GM18909 (cell line): ENCODE measurements at regions not wholly inside any gene's neighbourhood (a gene's known extent, or its start where the extent isn't known, plus 50 kb on each side); places are given as distances from the start of the nearest gene placed in this dataset.
"Not testable (repeated sequence)": the region's sequence is repeated elsewhere in the genome, so short reads cannot be mapped to it uniquely, and the experiment has no call there.

Experiments used
- ATAC-seq: cut with Tn5 transposase; IDR thresholded peaks from one replicate; pipeline ENCODE4 v1.9.1; 2021; ENCODE audit warnings: mild to moderate bottlenecking; ENCODE audit not compliant: unreplicated experiment, poor library complexity

- ATAC-seq, result no peak
Measured at GRCh38 chr6:94902974-94903628, 674.2 kb upstream of the MANEA start.

DNA sequence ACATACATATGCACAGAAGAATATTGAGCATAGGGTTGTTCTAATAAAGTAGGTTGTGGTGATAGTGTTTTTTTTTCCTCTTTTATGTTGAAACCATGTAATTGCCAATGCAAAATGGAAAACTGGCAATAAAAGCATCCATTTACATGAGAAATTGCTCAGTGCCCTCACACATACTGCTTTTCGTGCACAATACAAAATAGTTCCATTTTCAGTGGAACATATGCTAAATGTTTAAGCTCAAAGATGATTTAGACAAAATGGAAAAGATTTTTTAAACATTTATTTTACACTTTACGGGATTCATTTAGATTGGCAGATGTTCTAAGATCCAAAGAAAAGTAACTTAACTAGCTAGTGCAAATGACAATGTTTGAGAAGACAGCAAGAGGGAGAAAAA is 678.1 kb upstream of the MANEA start:
- no peak for ATAC-seq

GRCh38 chr6:94894300-94894699 is 683.0 kb upstream of the MANEA start:
- no peak for ATAC-seq

GRCh38 chr6:94893327-94893726 is 684.0 kb upstream of the MANEA start:
- ATAC-seq, result no peak

DNA sequence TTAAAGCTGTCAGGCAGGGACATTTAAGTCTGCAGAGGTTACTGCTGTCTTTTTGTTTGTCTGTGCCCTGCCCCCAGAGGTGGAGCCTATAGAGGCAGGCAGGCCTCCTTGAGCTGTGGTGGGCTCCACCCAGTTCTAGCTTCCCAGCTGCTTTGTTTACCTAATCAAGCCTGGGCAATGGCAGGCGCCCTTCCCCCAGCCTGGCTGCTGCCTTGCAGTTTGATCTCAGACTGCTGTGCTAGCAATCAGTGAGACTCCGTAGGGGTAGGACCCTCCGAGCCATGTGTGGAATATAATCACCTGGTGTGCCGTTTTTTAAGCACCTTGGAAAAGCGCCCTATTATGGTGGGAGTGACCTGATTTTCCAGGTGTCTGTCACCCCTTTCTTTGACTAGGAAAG is 703.5 kb upstream of the MANEA start:
- not testable (repeated sequence) for ATAC-seq

DNA sequence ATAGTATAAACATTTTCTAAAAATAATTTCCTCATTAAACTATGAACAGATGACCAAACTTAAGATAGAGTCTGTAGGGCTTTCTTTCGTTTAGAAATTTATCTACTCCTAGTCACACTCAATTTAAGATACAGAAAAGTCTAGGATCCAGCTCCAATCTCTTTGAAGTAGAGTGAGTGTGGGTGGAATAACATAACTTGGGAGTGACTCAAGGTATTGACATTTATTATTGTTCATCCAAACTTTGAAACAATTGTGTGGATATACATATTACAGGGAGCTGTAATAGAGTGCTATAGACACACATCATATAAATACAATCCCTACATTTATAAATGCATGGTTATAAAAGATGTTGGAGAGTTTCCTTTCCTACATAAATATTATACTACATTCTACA is 715.2 kb upstream of the MANEA start:
- no peak for ATAC-seq

GRCh38 chr6:94859924-94860323 is 717.4 kb upstream of the MANEA start:
- no peak for ATAC-seq

DNA sequence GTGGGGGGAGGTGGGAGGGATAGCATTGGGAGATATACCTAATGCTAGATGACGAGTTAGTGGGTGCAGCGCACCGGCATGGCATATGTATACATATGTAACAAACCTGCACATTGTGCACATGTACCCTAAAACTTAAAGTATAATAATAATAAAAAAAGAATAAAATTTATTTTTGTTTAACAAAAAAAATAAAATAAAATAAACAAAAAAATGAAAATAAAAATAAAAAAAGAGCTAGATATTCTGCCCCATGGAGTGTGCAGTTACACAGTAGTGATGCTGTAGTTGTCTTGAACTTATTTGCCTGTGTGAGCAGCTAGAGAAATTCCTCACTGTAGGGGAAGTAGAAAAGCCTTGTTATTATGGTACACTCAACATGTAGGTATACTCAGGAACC is 720.3 kb upstream of the MANEA start:
- ATAC-seq, result not testable (repeated sequence)

GRCh38 chr6:94851329-94851728 is 726.0 kb upstream of the MANEA start:
- ATAC-seq, result not testable (repeated sequence)

DNA sequence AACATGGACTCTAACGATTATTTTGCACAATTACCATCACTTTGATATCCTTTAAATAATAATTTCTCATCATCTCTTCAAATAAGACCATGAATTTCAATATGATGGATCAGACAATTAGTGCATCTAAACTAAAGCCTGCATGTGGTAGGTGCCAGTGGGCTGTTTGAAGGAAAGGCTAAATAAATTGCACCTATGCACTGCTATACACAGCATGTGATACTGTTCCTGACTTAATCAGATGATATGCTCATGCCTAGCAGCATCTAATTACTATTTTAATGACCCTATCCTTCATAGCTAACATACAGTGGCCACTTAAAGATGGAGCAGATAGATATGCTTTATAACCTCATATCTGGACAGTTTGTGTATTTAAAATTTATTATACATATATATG is 731.6 kb upstream of the MANEA start:
- no peak for ATAC-seq

DNA sequence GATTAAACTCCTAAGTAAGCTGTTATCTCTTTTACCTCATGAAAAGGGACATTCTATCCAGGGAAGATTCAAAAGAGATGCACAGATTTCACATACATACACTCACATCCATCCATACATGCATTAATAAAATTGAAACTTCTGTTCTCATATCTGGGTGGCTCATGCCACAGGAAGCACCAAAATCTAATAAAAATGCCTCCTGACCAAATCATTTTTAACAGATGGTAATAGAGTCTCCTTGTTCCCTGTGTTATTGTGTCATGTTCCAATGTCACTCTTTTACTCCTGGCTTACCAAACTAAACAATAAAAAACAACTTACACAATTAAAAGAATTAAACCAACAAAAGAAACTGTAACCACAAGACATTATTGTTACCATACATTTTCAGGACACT is 742.1 kb upstream of the MANEA start:
- no peak for ATAC-seq

- ATAC-seq, result no peak
Measured at GRCh38 chr6:94813806-94814205, 763.5 kb upstream of the MANEA start.

DNA sequence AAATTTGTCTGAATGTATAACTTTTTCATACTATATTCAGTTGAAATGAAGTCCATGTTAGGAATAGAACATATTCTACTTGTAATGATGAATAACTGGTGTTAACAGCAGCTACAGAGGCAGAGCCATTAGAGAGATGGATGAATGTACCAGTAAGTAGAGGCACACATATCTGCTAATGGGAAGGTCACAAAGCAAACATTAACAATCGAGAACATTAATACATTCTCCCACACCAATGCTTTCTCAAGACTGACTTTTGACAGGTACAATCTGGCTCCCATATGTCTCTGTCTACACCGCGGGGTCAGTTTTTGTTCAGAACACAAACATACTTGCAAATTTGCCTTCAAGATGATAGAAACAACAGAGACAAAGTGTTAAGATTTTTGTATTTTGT is 776.0 kb upstream of the MANEA start:
- no peak for ATAC-seq

DNA sequence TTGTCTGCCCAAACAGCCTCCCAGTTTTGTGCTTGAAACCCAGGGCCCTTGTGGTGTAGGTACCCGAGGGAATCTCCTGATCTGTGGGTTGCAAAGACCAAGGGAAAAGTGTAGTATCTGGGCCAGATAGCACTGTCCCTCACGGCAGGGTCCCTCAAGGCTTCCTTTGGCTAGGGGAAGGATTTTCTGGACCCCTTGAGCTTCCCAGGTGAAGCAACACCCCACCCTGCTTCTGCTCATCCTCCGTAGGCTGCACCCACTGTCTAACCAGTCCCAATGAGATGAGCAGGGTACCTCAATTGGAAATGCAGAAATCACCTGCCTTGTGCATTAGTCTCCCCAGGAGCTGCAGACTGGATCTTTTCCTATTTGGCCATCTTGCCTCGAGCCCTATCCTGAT is 791.8 kb upstream of the MANEA start:
- ATAC-seq, result no peak

- ATAC-seq, result not testable (repeated sequence)
Measured at GRCh38 chr6:94785081-94785480, 792.3 kb upstream of the MANEA start.

GRCh38 chr6:94769197-94769596 is 808.1 kb upstream of the MANEA start:
- ATAC-seq, result no peak

GRCh38 chr6:94751641-94752329 is 825.5 kb upstream of the MANEA start:
- peak; percentile 95 for ATAC-seq

DNA sequence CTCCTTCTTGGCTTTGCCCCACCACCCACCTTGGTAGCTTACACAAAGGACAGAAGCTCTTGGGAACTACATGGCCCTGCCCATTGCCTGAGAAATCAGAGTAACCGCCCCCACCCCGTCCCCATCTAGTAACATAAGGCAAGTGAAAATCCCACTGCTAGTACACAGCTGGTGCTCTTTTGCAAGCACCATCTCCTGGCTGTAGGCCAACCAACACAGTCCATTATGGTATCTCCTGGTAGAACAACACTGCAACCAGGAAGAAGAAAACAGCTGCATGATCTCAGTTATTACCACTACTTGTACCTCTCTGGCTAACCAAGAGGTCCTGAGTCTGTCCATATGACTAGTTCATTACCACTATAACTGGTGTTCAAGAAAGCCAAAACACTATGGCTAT is 841.1 kb upstream of the MANEA start:
- no peak for ATAC-seq

DNA sequence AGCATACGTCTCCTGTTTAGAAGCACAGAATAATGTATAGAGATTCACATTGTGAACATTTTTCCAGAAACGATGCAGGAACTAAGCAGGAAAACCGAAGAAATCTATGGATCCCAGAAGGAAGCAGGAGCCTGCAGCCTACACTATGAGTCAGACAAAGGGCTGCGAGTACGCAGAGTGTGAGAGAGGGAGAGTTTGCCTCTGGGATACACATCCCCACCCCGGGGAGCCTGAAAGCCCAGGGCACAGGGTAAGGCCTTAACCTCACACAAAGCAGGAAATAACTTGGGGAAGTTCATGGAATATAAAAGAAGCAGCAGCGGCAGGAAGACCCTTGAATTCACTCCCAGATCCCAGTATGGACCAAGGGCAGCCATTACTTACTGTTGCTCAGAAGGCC is 842.1 kb upstream of the MANEA start:
- no peak for ATAC-seq

DNA sequence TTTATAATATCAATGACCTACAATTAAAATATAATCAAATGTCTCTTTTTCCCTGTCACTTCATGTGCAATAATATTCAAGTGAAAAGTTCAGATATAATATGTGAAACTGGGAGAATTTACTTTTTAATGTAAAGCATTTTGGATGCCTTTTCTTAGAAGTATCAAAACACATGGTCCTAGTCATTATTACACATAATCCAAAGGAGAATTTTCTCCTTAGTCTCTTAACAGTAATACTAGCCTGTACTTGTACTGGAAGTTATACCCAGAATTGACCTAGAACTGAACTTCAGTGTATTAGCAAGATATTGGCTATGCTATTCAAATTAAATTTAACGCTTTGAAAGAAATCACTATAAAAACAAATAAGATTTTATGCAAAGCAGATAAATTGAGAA is 842.6 kb upstream of the MANEA start:
- ATAC-seq, result no peak

GRCh38 chr6:94733066-94733465 is 844.3 kb upstream of the MANEA start:
- ATAC-seq, result no peak

- ATAC-seq, result no peak
Measured at GRCh38 chr6:94727710-94728109, 849.6 kb upstream of the MANEA start.
